ENCODE measurements at regions not wholly inside any gene's neighbourhood (a gene's known extent, or its start where the extent isn't known, plus 50 kb on each side); places are given as distances from the start of the nearest gene placed in this dataset.

GRCh38 chr11:17153757-17154156 lies 54.0 kb downstream of the PIK3C2A start:
- TF ChIP-seq CTCF (IDR thresholded peaks at IDR 0.05; ENCODE audit: unreplicated experiment), result no peak
- no peaks in the 10 kb centered on the region for H3K9me3 Mint-ChIP-seq (ENCODE audit: unreplicated experiment)
- no peaks in the 10 kb centered on the region for H3K27me3 Mint-ChIP-seq (ENCODE audit: insufficient read depth, unreplicated experiment)
- no peaks in the 10 kb centered on the region for H3K4me1 Mint-ChIP-seq (ENCODE audit: insufficient read depth, unreplicated experiment)
- intact Hi-C loops (cut with micrococcal nuclease), result no loop called here
- no peak overlapping the region for H3K27ac Mint-ChIP-seq (ENCODE audit: low read depth, unreplicated experiment)
- no peak overlapping the region for H3K4me3 Mint-ChIP-seq (ENCODE audit: unreplicated experiment)
- no TSS peak for BruUV-seq (replicated peaks)
- peaks cover 10% of the 10 kb centered on the region for H3K36me3 Mint-ChIP-seq (ENCODE audit: insufficient read depth, unreplicated experiment)
- POLR2A ChIA-PET, result interaction anchor here (0.6 to 0.9 kb wide), 2 partner anchors 49 to 54 kb away, joined by 3 read pairs; partner anchors contain the start of gene PIK3C2A
- no peak for DNase-seq (ENCODE audit: unreplicated experiment)
- CTCF ChIA-PET, result interaction anchor here (0.7 kb wide), 1 partner anchor 69 kb away, joined by 3 read pairs; no protein-coding TSS in a partner anchor

GRCh38 chr11:17152306-17152705 lies 55.5 kb downstream of the PIK3C2A start:
- TF ChIP-seq CTCF (IDR thresholded peaks at IDR 0.05; ENCODE audit: unreplicated experiment), result no peak
- Mint-ChIP-seq H3K4me1 (ENCODE audit: insufficient read depth, unreplicated experiment) (no peaks in the 10 kb centered on the region), H3K36me3 (ENCODE audit: insufficient read depth, unreplicated experiment) (peaks cover 12% of the 10 kb centered on the region), H3K4me3 (ENCODE audit: unreplicated experiment) (no peak overlapping the region), H3K27me3 (ENCODE audit: insufficient read depth, unreplicated experiment) (no peaks in the 10 kb centered on the region), H3K27ac (ENCODE audit: low read depth, unreplicated experiment) (no peak overlapping the region), H3K9me3 (ENCODE audit: unreplicated experiment) (no peaks in the 10 kb centered on the region)
- ChIA-PET POLR2A (interaction anchor here (0.8 kb wide), 1 partner anchor 9 kb away, joined by 3 read pairs; no protein-coding TSS in a partner anchor), CTCF (no interaction called here)
- intact Hi-C loops (cut with micrococcal nuclease), result no loop called here
- no TSS peak for BruUV-seq (replicated peaks)
- DNase-seq (ENCODE audit: unreplicated experiment), result no peak

- no peaks in the 10 kb centered on the region for H3K4me1 Mint-ChIP-seq (ENCODE audit: insufficient read depth, unreplicated experiment)
- no peak overlapping the region for H3K4me3 Mint-ChIP-seq (ENCODE audit: unreplicated experiment)
- no peak for TF ChIP-seq CTCF (IDR thresholded peaks at IDR 0.05; ENCODE audit: unreplicated experiment)
- no peaks in the 10 kb centered on the region for H3K27me3 Mint-ChIP-seq (ENCODE audit: insufficient read depth, unreplicated experiment)
- no TSS peak for BruUV-seq (replicated peaks)
- H3K27ac Mint-ChIP-seq (ENCODE audit: low read depth, unreplicated experiment), result no peak overlapping the region
- POLR2A ChIA-PET, result no interaction called here
- H3K9me3 Mint-ChIP-seq (ENCODE audit: unreplicated experiment), result no peaks in the 10 kb centered on the region
- peaks cover 29% of the 10 kb centered on the region for H3K36me3 Mint-ChIP-seq (ENCODE audit: insufficient read depth, unreplicated experiment)
- CTCF ChIA-PET, result interaction anchor here (0.6 to 0.7 kb wide), 2 partner anchors 16 to 22 kb away, joined by 3 read pairs; no protein-coding TSS in a partner anchor
- intact Hi-C loops (cut with micrococcal nuclease), result no loop called here
- DNase-seq (ENCODE audit: unreplicated experiment), result no peak
These were observed 57.3 kb downstream of the PIK3C2A start for GRCh38 chr11:17150521-17150920.

GRCh38 chr11:17148536-17148935 lies 59.2 kb downstream of the PIK3C2A start:
- H3K27me3 Mint-ChIP-seq (ENCODE audit: insufficient read depth, unreplicated experiment), result no peaks in the 10 kb centered on the region
- ChIA-PET CTCF (no interaction called here), POLR2A (no interaction called here)
- no peak for TF ChIP-seq CTCF (IDR thresholded peaks at IDR 0.05; ENCODE audit: unreplicated experiment)
- H3K4me3 Mint-ChIP-seq (ENCODE audit: unreplicated experiment), result no peak overlapping the region
- H3K4me1 Mint-ChIP-seq (ENCODE audit: insufficient read depth, unreplicated experiment), result no peaks in the 10 kb centered on the region
- BruUV-seq (replicated peaks), result no TSS peak
- H3K36me3 Mint-ChIP-seq (ENCODE audit: insufficient read depth, unreplicated experiment), result peaks cover 35% of the 10 kb centered on the region
- no peak overlapping the region for H3K27ac Mint-ChIP-seq (ENCODE audit: low read depth, unreplicated experiment)
- no peaks in the 10 kb centered on the region for H3K9me3 Mint-ChIP-seq (ENCODE audit: unreplicated experiment)
- no peak for DNase-seq (ENCODE audit: unreplicated experiment)
- intact Hi-C loops (cut with micrococcal nuclease), result no loop called here
